Upper lobe of left lung (tissue), 6 donors: ENCODE measurements at regions not wholly inside any gene's neighbourhood (a gene's known extent, or its start where the extent isn't known, plus 50 kb on each side); places are given as distances from the start of the nearest gene placed in this dataset.
A peak's percentile ranks its signal among the peaks of the same experiment; 100 is the strongest.

ENCODE experiments used
- ATAC-seq, 2 donors: fragments of 200-7000 bp; cut with Tn5 transposase; one replicate each; pipeline ENCODE4 v1.9.1; 2022; ENCODE audit warnings: mild to moderate bottlenecking in 2 of 2, moderate library complexity in 2 of 2; ENCODE audit not compliant: low FRiP score in 2 of 2
- DNase-seq, 2 donors: peaks; one replicate each; pipeline ENCODE4 v3.0.0-alpha.2; 2019 to 2020
- H3K27ac ChIP-seq, 4 donors: fragments of 200-600 bp; sonication (generic); one replicate each; pipeline ENCODE4 v1.5.1; 2016 to 2019
- H3K27me3 ChIP-seq, 4 donors: fragments of 200-600 bp; sonication (generic); one replicate each; pipeline ENCODE4 v1.5.1; 2017 to 2019
- H3K36me3 ChIP-seq, 4 donors: fragments of 200-600 bp; sonication (generic); one replicate each; pipeline ENCODE4 v1.5.1; 2016 to 2019
- H3K4me1 ChIP-seq, 4 donors: fragments of 200-600 bp; sonication (generic); one replicate each; pipeline ENCODE4 v1.5.1; 2018 to 2019
- H3K4me3 ChIP-seq, 4 donors: fragments of 200-600 bp; sonication (generic); one replicate each; pipeline ENCODE4 v1.5.1; 2017 to 2019; ENCODE audit warnings: mild to moderate bottlenecking in 2 of 4, moderate library complexity in 1 of 4
- H3K9me3 ChIP-seq, 4 donors: fragments of 200-600 bp; sonication (generic); one replicate each; pipeline ENCODE4 v1.5.1; 2018 to 2019
- EP300 ChIP-seq, 4 donors: sonication (generic); formaldehyde crosslinking; IDR thresholded peaks; one replicate each; pipeline ENCODE4 v1.5.1; 2017; ENCODE audit warnings: antibody characterized with exemption in 4 of 4, control low read depth in 2 of 4
- POLR2A ChIP-seq, 4 donors: fragments of 450-650 bp; IDR thresholded peaks; one replicate each; pipeline ENCODE4 v1.5.1; 2016 to 2017; ENCODE audit warnings: antibody characterized with exemption in 4 of 4, mild to moderate bottlenecking in 2 of 4
- POLR2AphosphoS5 ChIP-seq, 2 donors: sonication (generic); formaldehyde crosslinking; IDR thresholded peaks; one replicate each; pipeline ENCODE4 v1.5.1; 2017; ENCODE audit warnings: antibody characterized with exemption in 2 of 2
- WGBS, 2 donors: methylation state at CpG; one replicate each; pipeline ENCODE4 v1.1.5; 2017 to 2018; 5-methylcytosine and 5-hydroxymethylcytosine counted together
- TF ChIP-seq, protein P1 (sequence below), 6 experiments: fragments of 450-650 bp in 4 of 6; fragments of 200-600 bp in 2 of 6; sonication (generic) in 2 of 6; IDR thresholded peaks; one replicate each; pipeline ENCODE4 v1.5.1; 2016 to 2019; ENCODE audit warnings: antibody characterized with exemption in 6 of 6
- donor health status: DM: no; HTN: no; CAD: no; lungs with moderate emphysema.
- donor health status: DM: no; HTN: yes; CAD: no; lungs with severe emphysema.

GRCh38 chrX:20545538-20545937 is 278.8 kb upstream of the RPS6KA3 start:
- ATAC-seq (no peak), DNase-seq (no peak)
- H3K36me3 ChIP-seq: no peaks in the 10 kb centered on the region
- no peaks in the 10 kb centered on the region for H3K27me3 ChIP-seq
- WGBS, 2 donors: 56% methylated on average over 3 of the region's 3 CpGs; no CpG with 5 or more reads in 1 of the 2 donors
- H3K4me1 ChIP-seq: no peaks in the 10 kb centered on the region
- H3K4me3 ChIP-seq: no peak overlapping the region
- TF ChIP-seq EP300 (IDR thresholded peaks at IDR 0.05): no peak
- no peak for TF ChIP-seq POLR2A (IDR thresholded peaks at IDR 0.05)
- no peak for TF ChIP-seq POLR2AphosphoS5 (IDR thresholded peaks at IDR 0.05)
- TF ChIP-seq, protein P1, sequence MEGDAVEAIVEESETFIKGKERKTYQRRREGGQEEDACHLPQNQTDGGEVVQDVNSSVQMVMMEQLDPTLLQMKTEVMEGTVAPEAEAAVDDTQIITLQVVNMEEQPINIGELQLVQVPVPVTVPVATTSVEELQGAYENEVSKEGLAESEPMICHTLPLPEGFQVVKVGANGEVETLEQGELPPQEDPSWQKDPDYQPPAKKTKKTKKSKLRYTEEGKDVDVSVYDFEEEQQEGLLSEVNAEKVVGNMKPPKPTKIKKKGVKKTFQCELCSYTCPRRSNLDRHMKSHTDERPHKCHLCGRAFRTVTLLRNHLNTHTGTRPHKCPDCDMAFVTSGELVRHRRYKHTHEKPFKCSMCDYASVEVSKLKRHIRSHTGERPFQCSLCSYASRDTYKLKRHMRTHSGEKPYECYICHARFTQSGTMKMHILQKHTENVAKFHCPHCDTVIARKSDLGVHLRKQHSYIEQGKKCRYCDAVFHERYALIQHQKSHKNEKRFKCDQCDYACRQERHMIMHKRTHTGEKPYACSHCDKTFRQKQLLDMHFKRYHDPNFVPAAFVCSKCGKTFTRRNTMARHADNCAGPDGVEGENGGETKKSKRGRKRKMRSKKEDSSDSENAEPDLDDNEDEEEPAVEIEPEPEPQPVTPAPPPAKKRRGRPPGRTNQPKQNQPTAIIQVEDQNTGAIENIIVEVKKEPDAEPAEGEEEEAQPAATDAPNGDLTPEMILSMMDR (IDR thresholded peaks at IDR 0.05): no peak
- no peak overlapping the region for H3K27ac ChIP-seq
- peaks cover 0 to 34% (median 1%) of the 10 kb centered on the region in 4 donors for H3K9me3 ChIP-seq

GRCh38 chrX:20542072-20542471 is 275.4 kb upstream of the RPS6KA3 start:
- 30% methylated on average over 1 of the region's 1 CpG; no CpG with 5 or more reads in 1 of the 2 donors for WGBS, 2 donors

GRCh38 chrX:20538974-20539373 is 272.3 kb upstream of the RPS6KA3 start:
- no peak for TF ChIP-seq EP300 (IDR thresholded peaks at IDR 0.05)
- TF ChIP-seq POLR2A (IDR thresholded peaks at IDR 0.05): no peak
- DNase-seq (no peak), ATAC-seq (no peak)
- WGBS, 2 donors: 89 to 100% methylated on average over 1 of the region's 1 CpG
- no peaks in the 10 kb centered on the region for H3K36me3 ChIP-seq
- H3K27ac ChIP-seq: no peak overlapping the region
- no peak overlapping the region for H3K4me3 ChIP-seq
- no peaks in the 10 kb centered on the region for H3K27me3 ChIP-seq
- H3K4me1 ChIP-seq: no peaks in the 10 kb centered on the region
- peaks cover 0 to 30% (median 1%) of the 10 kb centered on the region in 4 donors for H3K9me3 ChIP-seq

More at GRCh38 chrX:20542072-20542471, 275.4 kb upstream of the RPS6KA3 start:
- ATAC-seq (no peak), DNase-seq (no peak)
- H3K36me3 ChIP-seq: no peaks in the 10 kb centered on the region
- TF ChIP-seq, protein P1 (IDR thresholded peaks at IDR 0.05): no peak
- TF ChIP-seq POLR2A (IDR thresholded peaks at IDR 0.05) (no peak), EP300 (IDR thresholded peaks at IDR 0.05) (no peak), POLR2AphosphoS5 (IDR thresholded peaks at IDR 0.05) (no peak)
- no peak overlapping the region for H3K27ac ChIP-seq
- peaks cover 0 to 34% (median 1%) of the 10 kb centered on the region in 4 donors for H3K9me3 ChIP-seq
- H3K27me3 ChIP-seq: no peaks in the 10 kb centered on the region
- H3K4me3 ChIP-seq: no peak overlapping the region
- H3K4me1 ChIP-seq: no peaks in the 10 kb centered on the region

- DNase-seq (no peak), ATAC-seq (no peak)
- H3K9me3 ChIP-seq: no peaks in the 10 kb centered on the region
- WGBS, 2 donors: 29 to 54% methylated on average over 4 of the region's 4 CpGs
- no peaks in the 10 kb centered on the region for H3K4me1 ChIP-seq
- H3K4me3 ChIP-seq: no peak overlapping the region
- no peak for TF ChIP-seq POLR2AphosphoS5 (IDR thresholded peaks at IDR 0.05)
- TF ChIP-seq, protein P1 (IDR thresholded peaks at IDR 0.05): no peak
- no peak for TF ChIP-seq POLR2A (IDR thresholded peaks at IDR 0.05)
- TF ChIP-seq EP300 (IDR thresholded peaks at IDR 0.05): no peak
- H3K27me3 ChIP-seq: no peaks in the 10 kb centered on the region
- H3K27ac ChIP-seq: no peak overlapping the region
- no peaks in the 10 kb centered on the region for H3K36me3 ChIP-seq
These were observed 265.0 kb upstream of the RPS6KA3 start for GRCh38 chrX:20531667-20532066.

GRCh38 chrX:20530406-20530921 is 263.8 kb upstream of the RPS6KA3 start:
- Histone ChIP-seq H3K27me3 (no peaks in the 10 kb centered on the region), H3K27ac (no peak overlapping the region), H3K9me3 (no peaks in the 10 kb centered on the region), H3K36me3 (no peaks in the 10 kb centered on the region), H3K4me1 (no peaks in the 10 kb centered on the region), H3K4me3 (no peak overlapping the region)
- ATAC-seq (peak in 1 of 2 donors; percentile 67), DNase-seq (peak in 1 of 2 donors; percentile 32)
- 0 to 7% methylated on average over 9 of the region's 9 CpGs for WGBS, 2 donors
- TF ChIP-seq, protein P1 (IDR thresholded peaks at IDR 0.05): peak; percentile 37 to 64 (median 61)
- TF ChIP-seq POLR2AphosphoS5 (IDR thresholded peaks at IDR 0.05) (no peak), EP300 (IDR thresholded peaks at IDR 0.05) (no peak), POLR2A (IDR thresholded peaks at IDR 0.05) (no peak)
